ENCODE measurements at regions not wholly inside any gene's neighbourhood (a gene's known extent, or its start where the extent isn't known, plus 50 kb on each side); places are given as distances from the start of the nearest gene placed in this dataset.
A peak's percentile ranks its signal among the peaks of the same experiment; 100 is the strongest.
"Not testable (repeated sequence)": the region's sequence is repeated elsewhere in the genome, so short reads cannot be mapped to it uniquely, and the experiment has no call there.

DNA sequence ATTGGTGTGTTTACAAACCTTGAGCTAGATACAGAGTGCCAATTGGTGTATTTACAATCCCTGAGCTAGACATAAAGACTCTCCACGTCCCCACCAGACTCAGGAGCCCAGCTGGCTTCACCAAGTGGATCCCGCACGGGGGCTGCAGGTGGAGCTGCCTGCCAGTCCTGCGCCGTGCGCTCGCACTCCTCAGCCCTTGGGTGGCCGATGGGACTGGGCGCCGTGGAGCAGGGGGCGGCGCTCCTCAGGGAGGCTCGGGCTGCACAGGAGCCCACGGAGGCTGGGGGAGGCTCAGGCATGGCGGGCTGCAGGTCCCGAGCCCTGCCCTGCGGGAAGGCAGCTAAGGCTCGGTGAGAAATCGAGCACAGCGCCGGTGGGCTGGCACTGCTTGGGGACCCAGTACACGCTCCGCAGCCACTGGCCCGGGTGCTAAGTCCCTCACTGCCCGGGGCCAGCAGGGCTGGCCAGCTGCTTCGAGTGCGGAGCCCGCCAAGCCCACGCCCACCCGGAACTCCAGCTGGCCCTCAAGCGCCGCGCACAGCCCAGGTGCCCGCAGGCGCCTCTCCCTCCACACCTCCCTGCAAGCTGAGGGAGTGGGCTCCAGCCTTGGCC is 245.0 kb downstream of the PLA2G4A start:
- H3K9ac ChIP-seq; H3K36me3 ChIP-seq (ENCODE audit: low read depth); H3K9me3 ChIP-seq (ENCODE audit: low read depth); H3K4me2 ChIP-seq (ENCODE audit: unreplicated experiment); H3K27ac ChIP-seq; in situ Hi-C loops (cut with MboI); H3F3A ChIP-seq (ENCODE audit: insufficient read depth); H4K20me1 ChIP-seq (ENCODE audit: insufficient read depth); H3K9me2 ChIP-seq (ENCODE audit: insufficient read depth); DNase-seq; H3K27me3 ChIP-seq (replicated peaks; ENCODE audit: insufficient read depth); H3K4me3 ChIP-seq; H3K79me2 ChIP-seq (ENCODE audit: insufficient read depth): not testable (repeated sequence)
- 97 to 98% methylated on average over 31 to 34 of the region's 35 CpGs for WGBS, 2 experiments (ENCODE audit: low coverage in 1 of 2, low lambda C conversion rate in 2 of 2, missing lambda C conversion rate in 2 of 2)
- Histone ChIP-seq H3K4me1 (ENCODE audit: insufficient read depth) (peaks cover 12% of the 10 kb centered on the region; the same call in 1 of the 2 replicates), H2AFZ (peak overlapping the region; percentile 98)

DNA sequence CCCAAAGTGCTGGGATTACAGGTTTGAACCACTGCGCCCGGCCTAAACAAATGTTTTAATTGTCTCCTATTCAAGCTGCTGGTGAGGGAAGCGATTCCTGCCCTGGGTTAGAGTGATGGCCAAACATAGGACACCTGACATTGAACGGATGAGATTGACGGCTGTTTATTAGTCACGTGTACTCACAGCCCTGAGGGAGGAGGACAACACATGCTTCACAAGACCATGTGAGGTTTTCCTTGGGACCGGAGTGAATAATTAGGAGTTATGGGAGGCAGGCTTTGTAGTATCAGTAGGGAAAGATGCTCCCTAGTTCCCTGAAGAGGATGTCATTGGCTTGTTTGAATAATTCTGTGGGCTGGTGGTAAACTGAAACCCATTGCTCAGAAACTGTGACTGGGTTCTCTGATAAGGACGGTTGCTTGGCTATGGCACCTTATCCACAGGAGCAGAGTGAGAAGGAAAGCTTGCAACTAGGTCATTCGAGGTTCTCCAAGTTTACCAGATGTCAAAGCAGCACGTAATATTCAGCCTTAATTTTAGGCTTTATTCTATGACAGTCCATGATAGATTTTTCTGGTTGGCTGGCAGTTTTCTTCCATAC is 245.8 kb downstream of the PLA2G4A start:
- no peak overlapping the region for H3K27ac ChIP-seq
- no peaks in the 10 kb centered on the region for H3K9me3 ChIP-seq (ENCODE audit: low read depth)
- H3K4me3 ChIP-seq = no peak overlapping the region
- H3K27me3 ChIP-seq (replicated peaks; ENCODE audit: insufficient read depth) = no peaks in the 10 kb centered on the region
- DNase-seq = no peak
- TF ChIP-seq EZH2 (IDR thresholded peaks at IDR 0.05; ENCODE audit: insufficient read depth, poor library complexity, severe bottlenecking) = no peak
- TF ChIP-seq EZH2phosphoT487 (IDR thresholded peaks at IDR 0.05; ENCODE audit: insufficient read depth, low read depth) = no peak
- H3K79me2 ChIP-seq (ENCODE audit: insufficient read depth) = no peaks in the 10 kb centered on the region
- H3K9me2 ChIP-seq (ENCODE audit: insufficient read depth) = no peaks in the 10 kb centered on the region
- H4K20me1 ChIP-seq (ENCODE audit: insufficient read depth) = no peaks in the 10 kb centered on the region
- H2AFZ ChIP-seq = no peak overlapping the region
- no peak overlapping the region for H3K4me2 ChIP-seq (ENCODE audit: unreplicated experiment)
- 93 to 94% methylated on average over 10 of the region's 10 CpGs for WGBS, 2 experiments (ENCODE audit: low coverage in 1 of 2, low lambda C conversion rate in 2 of 2, missing lambda C conversion rate in 2 of 2)
- in situ Hi-C loops (cut with MboI) = no loop called here
- no peaks in the 10 kb centered on the region for H3K36me3 ChIP-seq (ENCODE audit: low read depth)
- H3F3A ChIP-seq (ENCODE audit: insufficient read depth) = no peaks in the 10 kb centered on the region
- H3K9ac ChIP-seq = no peak overlapping the region
- H3K4me1 ChIP-seq (ENCODE audit: insufficient read depth) = peaks cover 12% of the 10 kb centered on the region; the same call in 1 of the 2 replicates

GRCh38 chr1:187076922-187077321 is 248.2 kb downstream of the PLA2G4A start:
- Histone ChIP-seq H3K36me3 (ENCODE audit: low read depth) (no peaks in the 10 kb centered on the region), H3K4me3 (no peak overlapping the region), H3K79me2 (ENCODE audit: insufficient read depth) (no peaks in the 10 kb centered on the region), H4K20me1 (ENCODE audit: insufficient read depth) (no peaks in the 10 kb centered on the region), H3K9ac (no peak overlapping the region), H3K9me2 (ENCODE audit: insufficient read depth) (no peaks in the 10 kb centered on the region), H3K4me2 (ENCODE audit: unreplicated experiment) (no peak overlapping the region), H3K27me3 (replicated peaks; ENCODE audit: insufficient read depth) (no peaks in the 10 kb centered on the region), H3K27ac (no peak overlapping the region), H3K4me1 (ENCODE audit: insufficient read depth) (no peaks in the 10 kb centered on the region), H3K9me3 (ENCODE audit: low read depth) (no peaks in the 10 kb centered on the region), H3F3A (ENCODE audit: insufficient read depth) (no peaks in the 10 kb centered on the region), H2AFZ (no peak overlapping the region)
- WGBS, 2 experiments (ENCODE audit: low coverage in 1 of 2, low lambda C conversion rate in 2 of 2, missing lambda C conversion rate in 2 of 2) = 91 to 93% methylated on average over 2 of the region's 2 CpGs
- no peak for DNase-seq
- TF ChIP-seq EZH2phosphoT487 (IDR thresholded peaks at IDR 0.05; ENCODE audit: insufficient read depth, low read depth) (no peak), EZH2 (IDR thresholded peaks at IDR 0.05; ENCODE audit: insufficient read depth, poor library complexity, severe bottlenecking) (no peak)
- in situ Hi-C loops (cut with MboI) = no loop called here

GRCh38 chr1:187078321-187078720 is 249.6 kb downstream of the PLA2G4A start:
- Histone ChIP-seq H2AFZ (no peak overlapping the region), H3K27ac (no peak overlapping the region), H3K9me3 (ENCODE audit: low read depth) (no peaks in the 10 kb centered on the region), H4K20me1 (ENCODE audit: insufficient read depth) (no peaks in the 10 kb centered on the region), H3K27me3 (replicated peaks; ENCODE audit: insufficient read depth) (no peaks in the 10 kb centered on the region), H3F3A (ENCODE audit: insufficient read depth) (no peaks in the 10 kb centered on the region), H3K9ac (no peak overlapping the region), H3K4me1 (ENCODE audit: insufficient read depth) (no peaks in the 10 kb centered on the region), H3K36me3 (ENCODE audit: low read depth) (no peaks in the 10 kb centered on the region), H3K9me2 (ENCODE audit: insufficient read depth) (no peaks in the 10 kb centered on the region), H3K79me2 (ENCODE audit: insufficient read depth) (no peaks in the 10 kb centered on the region), H3K4me2 (ENCODE audit: unreplicated experiment) (no peak overlapping the region), H3K4me3 (no peak overlapping the region)
- DNase-seq = no peak
- in situ Hi-C loops (cut with MboI) = no loop called here
- 97 to 98% methylated on average over 3 of the region's 3 CpGs for WGBS, 2 experiments (ENCODE audit: low coverage in 1 of 2, low lambda C conversion rate in 2 of 2, missing lambda C conversion rate in 2 of 2)
- TF ChIP-seq EZH2 (IDR thresholded peaks at IDR 0.05; ENCODE audit: insufficient read depth, poor library complexity, severe bottlenecking) = no peak
- no peak for TF ChIP-seq EZH2phosphoT487 (IDR thresholded peaks at IDR 0.05; ENCODE audit: insufficient read depth, low read depth)
